Kidney tubule cell (primary cell): ENCODE measurements at regions not wholly inside any gene's neighbourhood (a gene's known extent, or its start where the extent isn't known, plus 50 kb on each side); places are given as distances from the start of the nearest gene placed in this dataset.

ENCODE experiments used
- DNase-seq: peaks from one replicate; pipeline ENCODE4 v3.0.0-alpha.2; 2018; ENCODE audit warnings: low spot score

GRCh38 chr6:163695414-163695864, 280.9 kb downstream of the QKI start:
- DNase-seq: no peak

- DNase-seq: no peak
These were observed 280.5 kb downstream of the QKI start for GRCh38 chr6:163694988-163695398.

GRCh38 chr6:163694072-163694471, 279.6 kb downstream of the QKI start:
- no peak for DNase-seq

GRCh38 chr6:163691049-163691448, 276.5 kb downstream of the QKI start:
- no peak for DNase-seq

GRCh38 chr6:163688739-163689362, 274.3 kb downstream of the QKI start:
- DNase-seq: peak; percentile 1

- no peak for DNase-seq
These were observed 272.6 kb downstream of the QKI start for GRCh38 chr6:163687075-163687474.

- DNase-seq: no peak
These were observed 271.8 kb downstream of the QKI start for GRCh38 chr6:163686301-163686700.

GRCh38 chr6:163683105-163683622, 268.6 kb downstream of the QKI start:
- DNase-seq: no peak

GRCh38 chr6:163679753-163680152, 265.2 kb downstream of the QKI start:
- no peak for DNase-seq

GRCh38 chr6:163679012-163679660, 264.6 kb downstream of the QKI start:
- DNase-seq: no peak

- DNase-seq: no peak
These were observed 261.1 kb downstream of the QKI start for GRCh38 chr6:163675611-163676010.

GRCh38 chr6:163672710-163673109, 258.2 kb downstream of the QKI start:
- DNase-seq: no peak

- no peak for DNase-seq
These were observed 257.3 kb downstream of the QKI start for GRCh38 chr6:163671791-163672190.

- DNase-seq: no peak
These were observed 256.8 kb downstream of the QKI start for GRCh38 chr6:163671355-163671754.

- no peak for DNase-seq
These were observed 255.8 kb downstream of the QKI start for GRCh38 chr6:163670336-163670735.

- no peak for DNase-seq
These were observed 253.5 kb downstream of the QKI start for GRCh38 chr6:163668061-163668426.

- no peak for DNase-seq
These were observed 253.0 kb downstream of the QKI start for GRCh38 chr6:163667372-163668060.

- no peak for DNase-seq
These were observed 250.9 kb downstream of the QKI start for GRCh38 chr6:163665464-163665863.

- DNase-seq: no peak
These were observed 249.1 kb downstream of the QKI start for GRCh38 chr6:163663575-163663974.

- no peak for DNase-seq
These were observed 248.2 kb downstream of the QKI start for GRCh38 chr6:163662604-163663225.

- no peak for DNase-seq
These were observed 246.8 kb downstream of the QKI start for GRCh38 chr6:163661272-163661671.

GRCh38 chr6:163659803-163660202, 245.3 kb downstream of the QKI start:
- no peak for DNase-seq
